ENCODE measurements at regions not wholly inside any gene's neighbourhood (a gene's known extent, or its start where the extent isn't known, plus 50 kb on each side); places are given as distances from the start of the nearest gene placed in this dataset.

DNA sequence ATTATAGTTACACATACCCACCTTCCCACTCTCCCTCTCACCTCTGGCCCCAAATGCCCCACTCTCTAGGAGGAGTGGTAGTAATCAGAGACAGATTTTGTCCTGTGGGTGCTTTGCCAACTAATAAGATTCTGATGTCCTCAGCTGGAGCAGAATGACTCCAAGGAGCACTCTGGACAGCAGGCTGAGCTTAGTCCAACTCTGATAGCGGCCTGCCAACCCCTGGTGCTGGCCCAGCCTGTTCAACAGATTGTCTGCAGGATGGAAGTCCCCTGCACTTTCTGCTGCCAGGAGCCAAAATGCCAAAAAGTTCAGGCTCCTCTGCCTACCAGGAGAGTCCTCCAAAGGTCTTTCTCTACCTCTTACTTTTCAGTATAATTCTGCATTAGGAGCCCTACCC lies 160.5 kb upstream of the UMPS start:
- Histone ChIP-seq H3K9me3 (ENCODE audit: control insufficient read depth, low read length) (no peaks in the 10 kb centered on the region), H3K4me3 (ENCODE audit: extremely low read depth, insufficient read depth, low read length, poor library complexity, severe bottlenecking) (no peak overlapping the region), H3K27ac (ENCODE audit: low read depth, low read length, severe bottlenecking) (no peak overlapping the region), H3K4me1 (ENCODE audit: control insufficient read depth, insufficient read depth, low read length, poor library complexity, severe bottlenecking) (peaks cover 5% of the 10 kb centered on the region), H3K36me3 (ENCODE audit: control insufficient read depth, insufficient read depth, low read length) (no peaks in the 10 kb centered on the region)
- 94 to 100% methylated on average over 1 of the region's 1 CpG for WGBS, 2 experiments (ENCODE audit: insufficient coverage in 2 of 2)

DNA sequence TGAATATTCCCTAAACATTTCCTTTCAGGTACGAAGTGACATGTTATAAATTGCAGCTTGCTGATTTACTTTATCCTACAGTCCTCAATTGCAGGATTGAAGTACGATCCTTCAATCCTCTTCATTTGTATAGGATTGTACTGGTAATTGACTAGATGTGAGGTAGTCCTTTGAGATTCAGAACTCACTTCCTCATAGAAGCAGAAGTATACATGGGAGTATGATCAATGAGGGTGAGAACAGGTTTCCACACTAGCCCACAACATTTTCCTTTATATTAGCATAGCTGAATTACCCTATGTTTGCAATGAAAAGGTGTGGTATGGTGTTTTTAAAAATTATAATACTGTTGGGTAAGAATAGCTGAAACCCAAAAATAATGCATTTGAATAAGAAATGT lies 160.0 kb upstream of the UMPS start:
- Histone ChIP-seq H3K4me1 (ENCODE audit: control insufficient read depth, insufficient read depth, low read length, poor library complexity, severe bottlenecking) (peaks cover 10% of the 10 kb centered on the region), H3K27ac (ENCODE audit: low read depth, low read length, severe bottlenecking) (no peak overlapping the region), H3K36me3 (ENCODE audit: control insufficient read depth, insufficient read depth, low read length) (no peaks in the 10 kb centered on the region), H3K9me3 (ENCODE audit: control insufficient read depth, low read length) (no peaks in the 10 kb centered on the region), H3K4me3 (ENCODE audit: extremely low read depth, insufficient read depth, low read length, poor library complexity, severe bottlenecking) (no peak overlapping the region)
- WGBS, 2 experiments (ENCODE audit: insufficient coverage in 2 of 2): no CpG with 5 or more reads among the region's 2 CpGs

DNA sequence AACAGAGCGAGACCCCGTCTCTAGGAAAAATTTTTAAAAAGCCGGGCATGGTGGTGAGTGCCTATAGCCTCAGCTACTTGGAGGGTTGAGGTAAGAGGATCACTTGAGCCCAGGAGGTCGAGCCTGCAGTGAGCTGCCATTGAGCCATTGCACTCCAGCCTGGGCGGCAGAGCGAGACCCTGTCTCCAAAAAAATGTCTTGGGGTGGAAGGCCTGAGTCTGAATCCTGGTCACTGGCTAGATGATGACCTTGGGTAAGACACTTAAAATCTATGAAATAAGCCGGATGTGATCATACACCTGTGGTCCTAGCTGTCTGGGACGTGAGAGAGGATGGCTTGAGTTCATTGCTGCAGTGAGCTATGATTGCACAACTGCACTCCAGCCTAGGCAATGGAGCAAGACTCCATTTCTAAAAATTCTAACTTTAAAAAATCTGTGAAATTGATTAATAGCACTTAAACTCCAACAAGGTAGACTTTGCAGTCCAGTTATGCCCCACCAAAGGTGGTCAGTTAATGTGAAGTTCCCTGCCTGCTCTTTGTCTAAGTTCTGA lies 157.3 kb upstream of the UMPS start:
- H3K4me3 ChIP-seq (ENCODE audit: extremely low read depth, insufficient read depth, low read length, poor library complexity, severe bottlenecking): no peak overlapping the region
- peaks cover 12% of the 10 kb centered on the region for H3K4me1 ChIP-seq (ENCODE audit: control insufficient read depth, insufficient read depth, low read length, poor library complexity, severe bottlenecking)
- H3K27ac ChIP-seq (ENCODE audit: low read depth, low read length, severe bottlenecking): no peak overlapping the region
- no peaks in the 10 kb centered on the region for H3K9me3 ChIP-seq (ENCODE audit: control insufficient read depth, low read length)
- 80 to 90% methylated on average over 5 to 7 of the region's 8 CpGs for WGBS, 2 experiments (ENCODE audit: insufficient coverage in 2 of 2)
- H3K36me3 ChIP-seq (ENCODE audit: control insufficient read depth, insufficient read depth, low read length): no peaks in the 10 kb centered on the region

DNA sequence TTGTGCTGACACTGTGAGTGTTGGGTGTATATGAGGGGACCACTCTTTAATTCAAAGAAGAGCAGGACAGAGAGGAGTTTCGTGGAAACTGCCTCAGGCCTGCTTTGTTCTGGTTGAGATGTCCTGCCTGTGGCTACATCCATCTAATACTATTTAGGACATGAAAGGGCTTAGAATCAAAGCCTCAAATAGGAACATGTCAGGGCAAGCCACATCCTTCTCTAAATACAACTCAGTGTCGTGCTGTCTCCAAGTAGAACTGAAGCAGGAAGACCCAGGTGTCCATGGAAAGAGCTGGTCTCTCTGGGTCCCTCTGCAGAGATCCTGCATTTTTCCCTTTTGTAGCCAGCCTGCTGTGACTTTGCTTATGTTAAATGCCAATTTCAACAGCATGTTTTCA lies 156.2 kb upstream of the UMPS start:
- no peaks in the 10 kb centered on the region for H3K36me3 ChIP-seq (ENCODE audit: control insufficient read depth, insufficient read depth, low read length)
- H3K27ac ChIP-seq (ENCODE audit: low read depth, low read length, severe bottlenecking): no peak overlapping the region
- no peak overlapping the region for H3K4me3 ChIP-seq (ENCODE audit: extremely low read depth, insufficient read depth, low read length, poor library complexity, severe bottlenecking)
- 88 to 92% methylated on average over 1 to 2 of the region's 2 CpGs for WGBS, 2 experiments (ENCODE audit: insufficient coverage in 2 of 2)
- H3K4me1 ChIP-seq (ENCODE audit: control insufficient read depth, insufficient read depth, low read length, poor library complexity, severe bottlenecking): peaks cover 12% of the 10 kb centered on the region
- no peaks in the 10 kb centered on the region for H3K9me3 ChIP-seq (ENCODE audit: control insufficient read depth, low read length)

DNA sequence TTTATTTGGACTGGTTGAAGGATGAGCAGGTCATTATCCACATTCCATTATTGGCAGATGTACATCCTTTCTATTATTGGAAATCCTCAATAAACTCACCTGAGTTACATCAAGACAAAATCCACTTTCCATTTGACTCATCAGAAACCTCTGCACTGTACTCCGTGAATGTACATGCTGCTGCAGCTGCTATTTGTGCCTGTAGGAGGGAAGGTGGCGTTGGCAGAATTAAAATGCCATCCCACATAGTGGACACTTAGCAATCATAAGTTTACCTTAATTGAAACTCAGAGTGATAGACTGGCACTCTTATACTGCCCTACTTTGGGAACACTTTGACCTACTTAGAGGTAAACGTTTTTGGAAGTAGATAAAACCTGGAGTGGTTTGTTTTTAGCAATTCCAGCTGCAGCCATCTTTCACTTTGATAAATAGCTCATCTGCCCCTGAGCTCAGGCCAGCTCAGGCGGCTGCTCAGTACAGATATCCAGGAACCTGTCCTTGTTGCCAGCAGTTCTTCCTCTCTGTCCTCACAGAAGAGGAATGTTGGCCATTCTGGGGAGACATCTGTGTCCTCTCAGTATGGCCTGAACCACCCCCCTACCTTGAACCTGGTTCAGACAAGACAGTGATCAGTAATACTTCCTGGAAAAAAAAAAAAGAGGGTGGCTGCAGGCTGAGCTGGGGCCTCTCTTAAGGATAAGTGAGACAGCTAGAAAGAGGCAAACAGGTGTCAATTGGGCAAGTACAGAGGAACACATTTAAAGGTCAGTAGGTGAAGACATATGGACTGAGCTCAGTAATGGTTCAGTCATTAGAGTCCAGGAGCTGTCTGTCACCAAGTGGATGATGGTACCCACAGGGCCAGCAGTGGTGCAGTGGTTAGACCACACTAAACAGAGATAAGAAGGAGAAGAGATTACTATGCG lies 153.4 kb upstream of the UMPS start:
- peaks cover 12% of the 10 kb centered on the region for H3K4me1 ChIP-seq (ENCODE audit: control insufficient read depth, insufficient read depth, low read length, poor library complexity, severe bottlenecking)
- no peak overlapping the region for H3K4me3 ChIP-seq (ENCODE audit: extremely low read depth, insufficient read depth, low read length, poor library complexity, severe bottlenecking)
- no peaks in the 10 kb centered on the region for H3K9me3 ChIP-seq (ENCODE audit: control insufficient read depth, low read length)
- WGBS, 2 experiments (ENCODE audit: insufficient coverage in 2 of 2): 100% methylated on average over 4 of the region's 5 CpGs; no CpG with 5 or more reads in 1 of the 2 experiments
- H3K27ac ChIP-seq (ENCODE audit: low read depth, low read length, severe bottlenecking): no peak overlapping the region
- no peaks in the 10 kb centered on the region for H3K36me3 ChIP-seq (ENCODE audit: control insufficient read depth, insufficient read depth, low read length)

GRCh38 chr3:124577494-124578167 lies 152.6 kb upstream of the UMPS start:
- Histone ChIP-seq H3K4me3 (ENCODE audit: extremely low read depth, insufficient read depth, low read length, poor library complexity, severe bottlenecking) (no peak overlapping the region), H3K27ac (ENCODE audit: low read depth, low read length, severe bottlenecking) (no peak overlapping the region), H3K36me3 (ENCODE audit: control insufficient read depth, insufficient read depth, low read length) (no peaks in the 10 kb centered on the region), H3K9me3 (ENCODE audit: control insufficient read depth, low read length) (no peaks in the 10 kb centered on the region), H3K4me1 (ENCODE audit: control insufficient read depth, insufficient read depth, low read length, poor library complexity, severe bottlenecking) (peaks cover 12% of the 10 kb centered on the region)
- WGBS, 2 experiments (ENCODE audit: insufficient coverage in 2 of 2): no CpG with 5 or more reads among the region's 1 CpG

DNA sequence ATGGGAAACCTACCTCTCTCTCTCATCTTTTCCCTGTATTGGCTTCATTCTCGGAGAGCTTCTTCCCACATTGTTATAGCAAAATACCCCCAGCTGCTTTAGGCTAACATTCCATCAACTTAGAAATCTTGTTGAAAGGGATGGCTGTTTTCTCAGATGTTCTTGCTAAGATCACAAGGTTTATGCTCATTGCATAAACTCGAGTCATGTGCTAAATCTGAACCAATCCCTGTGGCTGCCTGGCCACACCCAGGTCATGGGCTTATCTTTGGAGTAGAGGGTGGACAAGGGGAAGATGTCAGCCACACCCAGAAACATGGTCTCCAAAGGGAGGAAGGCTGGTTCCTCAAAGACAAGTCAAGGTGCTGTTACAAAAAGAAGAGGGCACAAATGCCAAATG lies 150.6 kb upstream of the UMPS start:
- Histone ChIP-seq H3K4me3 (ENCODE audit: extremely low read depth, insufficient read depth, low read length, poor library complexity, severe bottlenecking) (no peak overlapping the region), H3K4me1 (ENCODE audit: control insufficient read depth, insufficient read depth, low read length, poor library complexity, severe bottlenecking) (peaks cover 8% of the 10 kb centered on the region), H3K9me3 (ENCODE audit: control insufficient read depth, low read length) (no peaks in the 10 kb centered on the region), H3K27ac (ENCODE audit: low read depth, low read length, severe bottlenecking) (no peak overlapping the region), H3K36me3 (ENCODE audit: control insufficient read depth, insufficient read depth, low read length) (no peaks in the 10 kb centered on the region)
- WGBS, 2 experiments (ENCODE audit: insufficient coverage in 2 of 2): 75 to 89% methylated on average over 1 of the region's 2 CpGs

GRCh38 chr3:124582196-124582595 lies 148.1 kb upstream of the UMPS start:
- WGBS, 2 experiments (ENCODE audit: insufficient coverage in 2 of 2): 85 to 100% methylated on average over 3 to 4 of the region's 4 CpGs
- Histone ChIP-seq H3K27ac (ENCODE audit: low read depth, low read length, severe bottlenecking) (no peak overlapping the region), H3K9me3 (ENCODE audit: control insufficient read depth, low read length) (no peaks in the 10 kb centered on the region), H3K36me3 (ENCODE audit: control insufficient read depth, insufficient read depth, low read length) (no peaks in the 10 kb centered on the region), H3K4me1 (ENCODE audit: control insufficient read depth, insufficient read depth, low read length, poor library complexity, severe bottlenecking) (peaks cover 22% of the 10 kb centered on the region), H3K4me3 (ENCODE audit: extremely low read depth, insufficient read depth, low read length, poor library complexity, severe bottlenecking) (no peak overlapping the region)

DNA sequence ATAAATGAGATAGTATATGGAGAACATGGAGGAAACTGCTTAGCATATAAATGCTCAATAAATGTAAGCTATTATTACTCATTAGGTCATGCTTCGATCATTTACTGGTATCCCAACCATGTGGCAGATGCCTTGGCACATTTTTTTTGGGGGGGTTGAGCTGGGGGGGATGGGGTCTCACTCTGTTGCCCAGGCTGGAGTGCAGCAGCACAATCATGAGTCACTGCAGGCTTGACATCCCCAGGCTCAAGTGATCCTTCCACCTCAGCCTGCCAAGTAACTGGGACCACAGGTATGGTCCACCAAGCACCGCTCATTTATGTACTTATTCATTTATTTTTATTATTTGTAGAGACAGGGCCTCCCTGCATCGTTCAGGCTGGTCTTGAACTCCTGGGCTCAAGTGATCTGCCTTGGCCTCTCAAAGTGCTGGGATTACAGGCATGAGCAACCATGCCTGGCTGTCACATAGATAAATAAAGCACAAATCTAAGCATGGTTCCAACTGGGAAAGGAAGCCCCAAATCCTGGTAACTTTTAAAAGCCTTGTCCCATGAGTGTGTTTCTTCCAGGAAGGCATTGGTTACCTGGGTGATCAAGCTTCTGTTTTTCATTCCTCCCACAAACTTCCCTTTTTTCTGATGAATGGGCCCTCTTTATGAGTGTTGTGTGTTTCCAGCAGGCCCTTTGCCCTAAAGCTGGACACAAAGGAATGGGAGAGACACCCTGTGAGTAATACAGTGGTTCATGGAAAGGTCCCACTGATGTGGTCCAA lies 147.4 kb upstream of the UMPS start:
- Histone ChIP-seq H3K4me3 (ENCODE audit: extremely low read depth, insufficient read depth, low read length, poor library complexity, severe bottlenecking) (no peak overlapping the region), H3K9me3 (ENCODE audit: control insufficient read depth, low read length) (no peaks in the 10 kb centered on the region), H3K36me3 (ENCODE audit: control insufficient read depth, insufficient read depth, low read length) (no peaks in the 10 kb centered on the region), H3K27ac (ENCODE audit: low read depth, low read length, severe bottlenecking) (no peak overlapping the region), H3K4me1 (ENCODE audit: control insufficient read depth, insufficient read depth, low read length, poor library complexity, severe bottlenecking) (peaks cover 25% of the 10 kb centered on the region)
- WGBS, 2 experiments (ENCODE audit: insufficient coverage in 2 of 2): 33% methylated on average over 1 of the region's 3 CpGs; no CpG with 5 or more reads in 1 of the 2 experiments

DNA sequence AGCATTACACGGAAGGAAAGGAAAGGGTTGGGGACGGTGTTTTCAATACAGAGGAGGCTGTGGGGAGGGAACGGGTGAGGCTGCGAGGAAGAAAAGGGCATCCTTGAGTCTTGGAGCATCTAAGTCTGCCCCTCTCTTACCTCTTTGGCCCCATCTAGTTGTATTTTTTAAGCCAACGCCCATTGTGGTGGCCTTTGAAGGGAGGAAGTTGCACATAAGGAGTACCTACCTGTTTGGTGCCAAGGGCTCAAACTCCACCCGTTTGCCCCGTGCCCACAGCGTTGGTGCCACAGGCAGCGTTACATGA lies 146.1 kb upstream of the UMPS start:
- peaks cover 25% of the 10 kb centered on the region for H3K4me1 ChIP-seq (ENCODE audit: control insufficient read depth, insufficient read depth, low read length, poor library complexity, severe bottlenecking)
- WGBS, 2 experiments (ENCODE audit: insufficient coverage in 2 of 2): 15 to 20% methylated on average over 6 to 8 of the region's 9 CpGs
- no peak overlapping the region for H3K27ac ChIP-seq (ENCODE audit: low read depth, low read length, severe bottlenecking)
- H3K36me3 ChIP-seq (ENCODE audit: control insufficient read depth, insufficient read depth, low read length): no peaks in the 10 kb centered on the region
- peak overlapping the region; percentile 53 for H3K4me3 ChIP-seq (ENCODE audit: extremely low read depth, insufficient read depth, low read length, poor library complexity, severe bottlenecking)
- H3K9me3 ChIP-seq (ENCODE audit: control insufficient read depth, low read length): no peaks in the 10 kb centered on the region

All from mesodermal cell (in vitro differentiated cells).